Lower leg skin (tissue), 4 donors: ENCODE measurements at regions not wholly inside any gene's neighbourhood (a gene's known extent, or its start where the extent isn't known, plus 50 kb on each side); places are given as distances from the start of the nearest gene placed in this dataset.

Source experiments
- DNase-seq, 2 donors: peaks; one replicate each; pipeline ENCODE4 v3.0.0-alpha.2; 2019; ENCODE audit warnings: low spot score in 2 of 2
- H3K4me3 ChIP-seq: fragments of 200-600 bp; sonication (generic); 2 replicates; pipeline ENCODE4 v1.5.1; 2017; ENCODE audit warnings: mild to moderate bottlenecking, low read depth; ENCODE audit not compliant: poor library complexity, severe bottlenecking
- CTCF ChIP-seq, 3 donors: fragments of 450-650 bp; IDR thresholded peaks; one replicate each; pipeline ENCODE4 v1.5.1; 2016; ENCODE audit warnings: antibody characterized with exemption in 3 of 3, mild to moderate bottlenecking in 3 of 3, moderate library complexity in 2 of 3
- POLR2A ChIP-seq, 2 donors: fragments of 450-650 bp; IDR thresholded peaks; one replicate each; pipeline ENCODE4 v1.6.1; 2016 to 2017; ENCODE audit warnings: antibody characterized with exemption in 2 of 2, mild to moderate bottlenecking in 1 of 2, moderate library complexity in 1 of 2
- WGBS, 2 donors: methylation state at CpG; one replicate each; pipeline ENCODE4 v1.1.5; 2018; 5-methylcytosine and 5-hydroxymethylcytosine counted together
- intact Hi-C: fragments of 100-400 bp; cut with DNase I; formaldehyde crosslinking; loops from one replicate; pipeline ENCODE4 v1.15.0; 2023; ENCODE audit warnings: low total_unique reads

- 74 to 76% methylated on average over 8 to 10 of the region's 11 CpGs for WGBS, 2 donors
- intact Hi-C loops, result no loop called here
- TF ChIP-seq POLR2A (IDR thresholded peaks at IDR 0.05) (no peak), CTCF (IDR thresholded peaks at IDR 0.05) (no peak)
- no peak overlapping the region for H3K4me3 ChIP-seq
- DNase-seq, result no peak
These were observed 255.5 kb downstream of the PARN start for GRCh38 chr16:14374451-14375131.

GRCh38 chr16:14373896-14374295 is 256.2 kb downstream of the PARN start:
- DNase-seq, result no peak
- whole genome bisulfite sequencing, 2 donors, result 48 to 55% methylated on average over 10 of the region's 10 CpGs
- intact Hi-C loops, result no loop called here
- no peak overlapping the region for H3K4me3 ChIP-seq
- no peak for TF ChIP-seq CTCF (IDR thresholded peaks at IDR 0.05)
- TF ChIP-seq POLR2A (IDR thresholded peaks at IDR 0.05), result no peak

- H3K4me3 ChIP-seq, result no peak overlapping the region
- DNase-seq, result no peak
- TF ChIP-seq POLR2A (IDR thresholded peaks at IDR 0.05), result no peak
- no peak for TF ChIP-seq CTCF (IDR thresholded peaks at IDR 0.05)
- 64 to 88% methylated on average over 10 to 13 of the region's 13 CpGs for WGBS, 2 donors
- intact Hi-C loops, result no loop called here
These were observed 256.7 kb downstream of the PARN start for GRCh38 chr16:14373406-14373805.

DNA sequence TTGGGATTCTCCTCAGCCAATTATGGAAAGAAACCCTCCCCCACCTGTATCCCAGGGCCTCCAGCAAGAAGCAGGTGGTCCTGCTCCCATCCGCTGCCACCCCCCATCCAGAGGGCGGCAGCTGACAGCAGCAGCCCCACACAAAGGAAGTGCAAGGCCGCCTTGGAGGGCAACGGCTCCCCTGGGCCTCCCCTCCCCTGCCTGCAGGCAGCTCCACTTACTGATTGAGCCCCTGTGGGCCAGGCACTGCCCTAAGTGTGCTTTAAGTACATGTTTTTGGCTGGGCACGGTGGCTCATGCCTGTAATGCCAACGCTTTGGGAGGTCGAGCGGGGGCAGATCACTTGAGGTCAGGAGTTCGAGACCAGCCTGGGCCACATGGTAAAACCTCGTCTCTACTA is 257.6 kb downstream of the PARN start:
- H3K4me3 ChIP-seq, result no peak overlapping the region
- intact Hi-C loops, result no loop called here
- TF ChIP-seq CTCF (IDR thresholded peaks at IDR 0.05), result no peak
- no peak for TF ChIP-seq POLR2A (IDR thresholded peaks at IDR 0.05)
- DNase-seq, result no peak
- WGBS, 2 donors, result 63% methylated on average over 10 of the region's 10 CpGs

DNA sequence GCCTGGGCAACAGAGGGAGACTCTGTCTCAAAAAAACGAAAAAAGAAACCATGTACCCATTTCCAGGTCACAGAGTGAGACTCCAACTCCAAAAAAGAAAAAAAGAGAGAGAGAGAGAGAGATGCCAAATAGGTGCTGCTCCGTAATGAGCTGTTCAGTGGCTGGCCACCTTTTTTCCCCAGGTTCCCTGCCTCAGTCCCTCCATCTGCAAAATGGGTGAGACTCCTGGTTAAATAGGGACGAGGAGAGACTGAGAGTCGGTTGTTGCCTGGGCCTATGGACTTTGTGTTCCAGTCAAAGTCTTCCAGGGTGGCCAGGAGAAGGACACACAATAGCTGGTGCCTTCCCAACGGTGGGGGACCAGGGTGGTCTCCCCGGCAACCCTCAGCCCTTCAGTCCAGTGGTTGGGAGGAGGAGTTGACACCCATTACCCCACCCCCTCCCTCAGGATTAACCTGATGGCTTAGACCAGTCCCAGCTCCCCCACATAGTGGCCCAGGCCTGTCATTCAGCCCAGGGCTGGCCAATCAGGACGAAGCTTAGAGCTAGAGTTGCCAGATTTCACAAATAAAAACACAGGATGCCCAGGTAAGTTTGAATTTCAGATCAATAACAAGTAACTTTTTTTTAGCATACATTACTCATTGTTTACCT is 258.2 kb downstream of the PARN start:
- H3K4me3 ChIP-seq, result no peak overlapping the region
- 59 to 66% methylated on average over 7 of the region's 7 CpGs for WGBS, 2 donors
- TF ChIP-seq CTCF (IDR thresholded peaks at IDR 0.05) (no peak), POLR2A (IDR thresholded peaks at IDR 0.05) (no peak)
- intact Hi-C loops, result no loop called here
- DNase-seq, result no peak
